GM15510 (cell line): ENCODE measurements at regions not wholly inside any gene's neighbourhood (a gene's known extent, or its start where the extent isn't known, plus 50 kb on each side); places are given as distances from the start of the nearest gene placed in this dataset.

Experiments
- POLR2A ChIP-seq: IDR thresholded peaks from 3 replicates; pipeline ENCODE4 v1.6.1; 2011; ENCODE audit warnings: borderline replicate concordance; ENCODE audit not compliant: insufficient read length; ENCODE audit errors: extremely low read depth

GRCh38 chr12:90311561-90311960 lies 602.9 kb upstream of the ATP2B1 start:
- no peak for TF ChIP-seq POLR2A

DNA sequence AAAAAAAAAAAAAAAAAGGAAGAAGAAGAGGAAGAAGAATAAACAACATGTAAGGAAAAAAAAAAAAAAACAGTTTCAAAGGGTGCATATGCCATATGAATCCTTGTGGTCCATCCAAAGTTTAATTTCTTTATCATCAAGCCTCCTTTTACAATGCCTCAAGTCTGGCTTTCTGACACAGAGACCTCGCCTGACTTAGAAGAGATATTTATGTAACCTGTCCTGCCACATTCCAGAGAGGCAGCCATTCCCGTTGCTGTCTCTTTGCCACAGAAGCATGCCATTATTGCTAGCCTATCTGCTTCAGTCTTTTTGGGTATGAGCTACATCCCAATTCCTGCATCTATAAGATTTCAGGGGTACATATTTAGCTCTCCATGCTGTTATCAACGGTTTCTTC lies 596.7 kb upstream of the ATP2B1 start:
- no peak for TF ChIP-seq POLR2A

DNA sequence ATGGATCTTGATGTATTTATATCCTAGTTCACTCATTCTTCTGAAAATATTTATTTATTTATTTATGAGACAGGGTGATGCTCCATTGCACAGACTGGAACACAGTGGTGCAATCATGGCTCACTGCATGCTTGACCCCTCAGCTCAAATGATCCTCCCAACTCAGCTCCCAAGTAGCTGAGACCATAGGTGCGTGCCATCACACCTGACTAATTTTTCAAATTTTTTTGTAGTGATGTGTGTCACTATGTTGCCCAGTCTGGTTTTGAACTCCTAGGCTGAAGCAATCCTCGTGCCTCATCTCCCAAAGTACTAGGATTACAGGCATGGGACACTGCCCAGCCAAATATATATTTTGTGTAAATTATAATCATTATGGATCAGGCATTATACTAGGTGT lies 595.6 kb upstream of the ATP2B1 start:
- TF ChIP-seq POLR2A = no peak

- no peak for TF ChIP-seq POLR2A
These were observed 595.1 kb upstream of the ATP2B1 start for GRCh38 chr12:90303771-90304170.

DNA sequence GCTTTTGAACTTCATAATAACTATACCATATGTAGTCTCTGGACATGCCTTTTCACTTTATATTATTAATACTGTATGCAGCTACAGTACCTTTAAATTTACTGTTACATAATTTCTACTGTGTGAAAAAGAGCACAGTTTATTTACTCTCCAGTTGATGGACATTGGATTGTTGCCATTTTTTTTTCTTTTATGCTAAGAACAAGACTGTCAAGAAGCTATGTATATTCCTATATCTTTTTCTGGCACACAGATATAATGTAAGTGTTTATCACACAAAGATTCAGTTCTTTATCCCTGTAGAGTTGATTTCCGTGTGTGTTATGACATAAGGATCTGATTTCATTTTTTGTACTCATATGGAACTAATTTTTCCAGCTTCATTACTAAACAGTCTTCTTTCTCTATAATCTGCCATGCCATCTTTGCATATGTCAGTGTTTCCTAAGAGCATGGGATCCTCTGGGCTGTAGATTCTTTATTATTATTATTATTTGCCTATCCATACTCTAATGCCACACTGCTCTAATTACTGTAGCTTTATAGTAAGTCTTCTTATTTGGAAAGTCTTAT lies 593.0 kb upstream of the ATP2B1 start:
- no peak for TF ChIP-seq POLR2A

DNA sequence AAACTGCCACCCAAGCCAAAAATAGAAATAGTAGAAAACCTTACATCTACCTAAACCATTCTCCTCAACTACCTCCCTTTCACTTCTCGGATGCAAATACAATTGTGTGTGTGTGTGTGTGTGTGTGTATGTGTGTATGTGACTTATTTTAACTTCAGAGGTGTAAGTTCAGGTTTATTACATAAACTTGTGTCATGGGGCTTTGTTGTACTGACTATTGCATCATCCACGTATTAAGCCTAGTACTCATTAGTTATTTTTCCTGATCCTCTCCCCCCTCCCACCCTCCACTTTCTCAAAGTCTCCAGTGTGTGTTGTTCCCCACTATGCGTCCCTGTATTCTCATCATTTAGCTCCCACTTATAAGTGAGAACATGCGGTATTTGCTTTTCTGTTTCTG lies 592.5 kb upstream of the ATP2B1 start:
- TF ChIP-seq POLR2A = no peak

GRCh38 chr12:90299666-90300065 lies 591.0 kb upstream of the ATP2B1 start:
- TF ChIP-seq POLR2A = no peak

DNA sequence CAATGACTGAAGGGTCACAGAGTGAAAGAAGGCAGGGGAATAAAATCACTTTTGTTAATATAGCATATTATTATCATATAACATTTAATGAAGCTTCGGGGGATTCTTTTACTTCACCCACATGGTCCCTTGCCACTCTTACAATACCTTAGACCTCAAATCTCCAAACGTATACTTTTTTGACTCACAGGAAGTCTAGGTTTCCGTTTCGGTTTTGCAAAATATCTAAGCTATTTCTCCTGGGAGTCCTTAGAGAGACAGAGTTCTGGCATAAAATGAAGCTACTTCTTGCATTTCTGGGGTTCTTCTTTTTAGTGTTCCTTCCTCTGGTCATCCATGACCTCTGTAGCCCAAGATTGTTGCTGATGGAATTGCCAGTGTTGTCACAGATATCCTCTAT lies 590.5 kb upstream of the ATP2B1 start:
- no peak for TF ChIP-seq POLR2A

DNA sequence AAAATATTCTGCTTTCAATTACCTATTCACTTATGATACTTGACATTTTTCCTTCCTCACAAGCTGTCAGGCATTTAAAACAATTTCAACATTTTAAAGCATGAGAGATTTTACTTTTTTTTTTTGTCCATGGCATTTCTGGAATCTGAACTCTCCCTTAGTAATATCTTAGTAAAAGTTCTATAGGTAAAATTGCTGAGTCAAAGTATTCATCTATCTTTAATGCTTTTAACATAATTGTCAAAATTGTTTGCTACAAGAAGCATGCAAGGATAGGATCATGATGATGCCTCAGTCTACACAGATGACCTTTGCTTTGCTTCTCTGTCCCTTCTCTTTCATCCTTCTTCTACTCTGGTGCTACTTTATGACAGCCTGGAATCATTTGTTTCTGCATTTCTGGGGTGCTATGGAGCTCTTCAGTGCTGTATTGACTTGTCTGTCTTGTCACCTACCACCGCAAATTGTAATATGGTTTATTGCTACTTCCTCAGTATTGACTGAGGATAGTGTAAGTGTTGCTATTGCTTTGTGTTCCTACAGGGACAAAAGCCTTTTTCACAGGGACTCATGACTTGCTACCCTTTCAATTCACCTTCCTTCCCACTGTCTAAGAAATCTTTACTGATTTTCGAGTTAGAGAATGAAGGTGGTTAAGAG lies 589.8 kb upstream of the ATP2B1 start:
- no peak for TF ChIP-seq POLR2A

GRCh38 chr12:90295858-90296257 lies 587.2 kb upstream of the ATP2B1 start:
- TF ChIP-seq POLR2A = no peak

DNA sequence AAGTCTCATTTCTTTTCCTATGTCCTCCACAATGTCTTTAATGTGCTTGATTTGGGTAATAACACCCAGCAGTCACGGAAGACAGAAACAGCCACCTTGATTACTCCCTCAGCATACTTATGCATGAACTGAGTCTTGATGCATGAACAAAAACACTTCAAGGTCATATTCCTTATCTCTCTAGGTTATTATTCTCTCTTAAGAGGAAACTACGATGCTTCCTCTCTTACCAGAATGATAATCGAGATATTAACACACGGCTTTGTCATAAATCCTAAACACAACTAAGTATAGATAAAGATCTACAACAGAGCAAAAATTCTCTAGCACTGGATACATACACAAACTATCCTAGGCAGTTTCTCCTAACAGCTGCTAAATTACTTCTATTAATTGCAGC lies 583.5 kb upstream of the ATP2B1 start:
- no peak for TF ChIP-seq POLR2A

DNA sequence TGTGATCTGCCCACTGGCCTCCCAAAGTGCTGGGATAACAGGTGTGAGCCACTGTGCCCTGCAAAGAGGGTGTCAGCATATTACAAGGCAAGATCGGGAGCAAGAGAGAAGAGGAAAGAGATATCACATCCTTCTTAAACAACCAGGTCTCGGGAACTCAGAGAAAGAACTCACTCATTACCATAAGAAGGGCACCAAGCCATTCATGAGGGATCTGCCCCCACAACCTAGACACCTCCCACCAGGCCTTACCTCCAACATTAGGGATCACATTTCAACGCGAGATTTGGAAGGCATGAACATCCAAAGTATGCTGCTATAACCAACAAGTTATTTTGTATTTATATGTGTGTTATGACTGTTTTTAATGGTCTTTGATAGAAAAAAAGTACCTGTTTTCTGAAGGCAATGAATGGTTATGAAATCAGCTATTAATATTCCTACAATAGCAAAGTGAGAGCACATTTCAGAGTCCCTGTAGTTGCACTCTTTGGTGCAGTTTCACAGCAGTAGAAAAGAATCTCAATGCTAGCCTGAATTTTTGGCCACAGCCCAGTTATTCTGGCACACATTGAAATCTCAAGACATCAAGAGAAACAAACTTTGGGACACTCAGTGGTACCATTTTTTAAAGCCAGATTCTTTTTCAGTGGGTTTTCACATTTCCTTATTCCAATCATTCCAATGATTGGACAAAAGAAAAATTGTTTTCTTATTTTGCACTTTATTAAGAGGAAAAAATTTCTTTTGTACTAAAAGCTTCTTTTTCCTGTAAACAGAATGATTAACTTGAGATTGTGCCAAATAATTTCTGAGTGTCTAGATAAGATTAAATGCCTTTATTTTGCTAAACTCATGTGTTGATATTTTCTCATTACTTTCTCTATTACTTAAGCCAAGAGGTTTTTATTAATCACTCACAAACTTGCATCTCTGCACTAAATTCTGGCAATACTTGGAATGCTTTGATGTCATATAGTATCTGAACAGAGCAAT lies 582.6 kb upstream of the ATP2B1 start:
- TF ChIP-seq POLR2A = no peak

DNA sequence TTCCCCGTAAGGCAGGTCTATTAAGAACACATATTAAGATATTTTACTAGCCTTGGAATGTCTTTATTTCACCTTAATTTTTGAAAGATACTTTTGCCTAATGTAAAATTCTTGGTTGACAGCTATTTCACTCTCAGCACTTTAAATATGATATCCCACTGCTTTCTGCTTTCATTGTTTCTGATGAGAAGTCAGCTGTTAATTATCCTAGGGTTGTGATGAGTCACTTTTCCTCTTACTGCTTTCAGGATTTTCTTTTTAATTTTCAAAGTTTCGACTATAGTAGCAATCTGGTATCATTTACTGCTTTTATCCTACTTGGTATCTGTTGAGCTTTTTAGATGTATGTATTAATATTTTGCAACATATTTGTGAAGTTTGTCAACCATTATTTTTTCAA lies 578.9 kb upstream of the ATP2B1 start:
- no peak for TF ChIP-seq POLR2A

GRCh38 chr12:90281154-90281868 lies 572.7 kb upstream of the ATP2B1 start:
- no peak for TF ChIP-seq POLR2A

- no peak for TF ChIP-seq POLR2A
These were observed 572.0 kb upstream of the ATP2B1 start for GRCh38 chr12:90280564-90281058.
